ENCODE measurements at regions not wholly inside any gene's neighbourhood (a gene's known extent, or its start where the extent isn't known, plus 50 kb on each side); places are given as distances from the start of the nearest gene placed in this dataset.

GRCh38 chr2:21617885-21618434 is 494.2 kb downstream of the TDRD15 start:
- Histone ChIP-seq H3K27ac (no peak overlapping the region), H3K9me3 (peaks cover 15% of the 10 kb centered on the region; the same call in 2 of the 3 replicates), H3K4me1 (no peaks in the 10 kb centered on the region), H3K4me2 (no peak overlapping the region), H3K4me3 (no peak overlapping the region)
- TF ChIP-seq ZSCAN20 (CRISPR knock-in tag; IDR thresholded peaks at IDR 0.05) = no peak
- no peak for TF ChIP-seq RNF2 (IDR thresholded peaks at IDR 0.05; ENCODE audit: borderline replicate concordance, low read depth)
- TF ChIP-seq MAFK (IDR thresholded peaks at IDR 0.05; ENCODE audit: partially characterized antibody) = no peak
- TF ChIP-seq GATA3 (IDR thresholded peaks at IDR 0.05; ENCODE audit: borderline replicate concordance) = no peak
- TF ChIP-seq JUN (IDR thresholded peaks at IDR 0.05) = no peak
- TF ChIP-seq HMGXB4 (CRISPR knock-in tag; IDR thresholded peaks at IDR 0.05; ENCODE audit: borderline replicate concordance) = no peak
- TF ChIP-seq MAX (IDR thresholded peaks at IDR 0.05) = no peak
- no peak for TF ChIP-seq POLR2A (IDR thresholded peaks at IDR 0.05; ENCODE audit: low read length)
- TF ChIP-seq KDM5A (IDR thresholded peaks at IDR 0.05) = no peak
- no peak for TF ChIP-seq EHF (CRISPR knock-in tag; IDR thresholded peaks at IDR 0.05)
- TF ChIP-seq USF2 (IDR thresholded peaks at IDR 0.05) = no peak
- POLR2A ChIA-PET = no interaction called here
- ATAC-seq (no peak), FAIRE-seq (no peak), DNase-seq (ENCODE audit: low read depth in 1 of 2, low spot score in 1 of 2) (no peak)
- 1% methylated on average over 5 of the region's 5 CpGs for WGBS (ENCODE audit: missing lambda C conversion rate)
- CTCF ChIA-PET = no interaction called here

GRCh38 chr2:21620771-21621170 is 497.0 kb downstream of the TDRD15 start:
- Histone ChIP-seq H3K27ac (no peak overlapping the region), H3K9me3 (peaks cover 15% of the 10 kb centered on the region; the same call in 2 of the 3 replicates), H3K4me1 (no peaks in the 10 kb centered on the region), H3K4me3 (no peak overlapping the region), H3K4me2 (no peak overlapping the region)
- DNase-seq (ENCODE audit: low read depth in 1 of 2, low spot score in 1 of 2) (no peak), ATAC-seq (no peak), FAIRE-seq (no peak)
- 57% methylated on average over 5 of the region's 5 CpGs for WGBS (ENCODE audit: missing lambda C conversion rate)
- TF ChIP-seq KDM1A (IDR thresholded peaks at IDR 0.05; ENCODE audit: low read depth) = no peak
- no peak for TF ChIP-seq FOSB (CRISPR knock-in tag; IDR thresholded peaks at IDR 0.05)
- TF ChIP-seq EHMT2 (IDR thresholded peaks at IDR 0.05; ENCODE audit: low read depth) = no peak
- TF ChIP-seq CBX8 (IDR thresholded peaks at IDR 0.05) = no peak
- TF ChIP-seq CHD4 (IDR thresholded peaks at IDR 0.05; ENCODE audit: borderline replicate concordance) = no peak
- no peak for TF ChIP-seq POLR2AphosphoS2 (conservative IDR thresholded peaks at IDR 0.05; ENCODE audit: low read length)
- ChIA-PET CTCF (interaction anchor here (1.4 kb wide), 1 partner anchor 9 kb away, joined by 3 read pairs; no protein-coding TSS in a partner anchor), POLR2A (no interaction called here)

- CTCF ChIA-PET = no interaction called here
- no peak for FAIRE-seq
Observed at GRCh38 chr2:21627938-21628337, 504.2 kb downstream of the TDRD15 start.

More at GRCh38 chr2:21627938-21628337, 504.2 kb downstream of the TDRD15 start:
- H3K4me1 ChIP-seq = no peaks in the 10 kb centered on the region
- ATAC-seq (no peak), DNase-seq (ENCODE audit: low read depth in 1 of 2, low spot score in 1 of 2) (no peak)
- H3K27ac ChIP-seq = no peak overlapping the region
- POLR2A ChIA-PET = interaction anchor here (0.7 kb wide), 1 partner anchor 685 kb away, joined by 4 read pairs; no protein-coding TSS in a partner anchor
- no peak overlapping the region for H3K4me3 ChIP-seq
- TF ChIP-seq NR3C1 (IDR thresholded peaks at IDR 0.05) (no peak), MAX (IDR thresholded peaks at IDR 0.05) (no peak), GATA3 (IDR thresholded peaks at IDR 0.05; ENCODE audit: borderline replicate concordance) (no peak), JUN (IDR thresholded peaks at IDR 0.05) (no peak), NFE2L2 (conservative IDR thresholded peaks at IDR 0.05; ENCODE audit: low read length) (no peak), CHD2 (IDR thresholded peaks at IDR 0.05; ENCODE audit: low read length, partially characterized antibody) (no peak), CBX8 (IDR thresholded peaks at IDR 0.05) (no peak), RARB (CRISPR knock-in tag; IDR thresholded peaks at IDR 0.05) (no peak), HDAC2 (IDR thresholded peaks at IDR 0.05) (no peak), RAD21 (conservative IDR thresholded peaks at IDR 0.05 in 1 of 2, IDR thresholded peaks at IDR 0.05 in 1 of 2) (no peak), ZC3H11A (IDR thresholded peaks at IDR 0.05) (no peak), RCOR1 (IDR thresholded peaks at IDR 0.05; ENCODE audit: low read depth, low read length) (no peak), EHF (CRISPR knock-in tag; IDR thresholded peaks at IDR 0.05) (no peak), BHLHE40 (IDR thresholded peaks at IDR 0.05; ENCODE audit: low read depth, low read length) (no peak), ZFP36 (IDR thresholded peaks at IDR 0.05; ENCODE audit: borderline replicate concordance, partially characterized antibody) (no peak), CTCF (IDR thresholded peaks at IDR 0.05) (no peak), TFCP2L1 (CRISPR knock-in tag; IDR thresholded peaks at IDR 0.05) (no peak), FOSB (CRISPR knock-in tag; IDR thresholded peaks at IDR 0.05) (no peak)
- 0 out of 3 replicates have a peak, but pooled peaks cover 3% of the 10 kb centered on the region for H3K9me3 ChIP-seq
- no peak overlapping the region for H3K4me2 ChIP-seq
